KG1 (cell line): ENCODE measurements at regions not wholly inside any gene's neighbourhood (a gene's known extent, or its start where the extent isn't known, plus 50 kb on each side); places are given as distances from the start of the nearest gene placed in this dataset.

Source experiments
- DNase-seq: peaks from one replicate; lab custom pipeline; 2025; lab: John Stamatoyannopoulos, UW

DNA sequence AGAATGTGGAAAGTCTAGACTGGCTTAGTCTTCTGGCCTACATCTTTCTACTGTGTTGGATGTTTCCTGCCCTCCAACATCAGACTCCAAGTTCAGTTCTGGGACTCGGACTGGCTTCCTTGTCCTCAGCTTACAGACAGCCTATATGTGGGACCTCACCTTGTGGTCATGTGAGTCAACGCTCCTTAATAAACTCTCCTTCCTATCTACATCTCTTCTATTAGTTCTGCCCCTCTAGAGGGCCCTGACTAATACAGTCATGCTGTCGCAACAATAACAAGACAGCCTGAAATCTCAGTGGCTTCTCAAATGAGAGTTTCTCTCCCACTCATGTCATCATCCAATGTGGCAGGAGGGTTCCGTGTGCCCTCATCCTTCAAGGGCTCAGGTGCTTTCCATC, 347.8 kb downstream of the MZT1 start:
- no peak for DNase-seq

DNA sequence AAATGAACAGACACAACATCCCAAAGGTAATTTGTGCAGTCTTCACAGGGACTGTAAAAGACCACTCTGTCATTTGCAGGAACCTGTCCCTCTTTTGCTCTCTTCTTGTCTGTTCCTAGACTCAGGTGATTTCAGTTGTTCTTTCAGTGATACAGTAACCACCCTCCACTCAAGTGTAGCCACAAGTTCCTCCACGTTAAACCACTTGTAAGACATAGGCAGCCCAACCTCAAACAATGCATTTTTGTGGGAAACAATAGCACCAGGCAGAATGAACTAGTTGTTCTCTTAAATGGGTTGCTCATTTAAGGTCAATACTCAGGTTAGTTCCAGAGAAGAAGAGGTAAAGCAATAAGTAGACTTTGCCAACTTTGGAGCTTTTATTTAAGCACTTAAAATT, 359.4 kb downstream of the MZT1 start:
- no peak for DNase-seq

DNA sequence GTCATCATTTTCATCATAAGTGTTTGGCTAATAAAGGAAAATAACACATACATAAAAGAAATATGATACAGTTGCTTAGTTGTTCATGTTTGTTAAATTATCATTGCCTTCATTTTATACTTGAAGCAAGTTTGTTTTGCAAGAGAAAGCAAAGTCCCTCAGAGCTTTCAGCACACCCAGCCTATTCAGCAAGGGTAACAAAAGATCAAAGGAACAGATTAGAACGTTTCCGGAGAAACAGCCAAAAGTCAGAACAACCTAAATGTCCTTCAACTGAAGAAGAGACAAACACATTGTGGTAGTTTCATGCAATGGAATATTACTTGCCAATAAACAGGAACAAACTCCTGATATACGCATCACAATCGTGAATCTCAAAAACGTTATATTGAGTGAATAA, 380.7 kb downstream of the MZT1 start:
- no peak for DNase-seq

DNA sequence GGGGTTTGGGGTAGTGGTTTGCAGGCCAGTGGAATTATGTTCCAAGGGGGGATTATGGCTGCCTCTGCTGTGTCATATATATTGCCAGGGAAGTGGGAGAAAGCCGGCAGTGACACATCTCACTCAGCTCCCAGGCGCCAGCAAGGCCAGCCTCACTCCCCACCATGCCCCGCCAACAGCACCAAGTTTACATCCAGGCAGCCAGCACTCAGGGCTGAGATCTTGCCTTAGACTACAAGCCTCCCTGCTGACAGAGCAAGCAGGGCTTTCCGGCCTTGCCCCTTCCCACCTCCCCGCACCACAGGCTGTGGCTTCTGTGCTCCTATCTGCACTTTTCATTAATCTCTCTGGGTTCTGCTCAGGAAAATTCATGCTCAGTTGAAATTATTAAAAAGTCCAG, 385.1 kb downstream of the MZT1 start:
- no peak for DNase-seq

DNA sequence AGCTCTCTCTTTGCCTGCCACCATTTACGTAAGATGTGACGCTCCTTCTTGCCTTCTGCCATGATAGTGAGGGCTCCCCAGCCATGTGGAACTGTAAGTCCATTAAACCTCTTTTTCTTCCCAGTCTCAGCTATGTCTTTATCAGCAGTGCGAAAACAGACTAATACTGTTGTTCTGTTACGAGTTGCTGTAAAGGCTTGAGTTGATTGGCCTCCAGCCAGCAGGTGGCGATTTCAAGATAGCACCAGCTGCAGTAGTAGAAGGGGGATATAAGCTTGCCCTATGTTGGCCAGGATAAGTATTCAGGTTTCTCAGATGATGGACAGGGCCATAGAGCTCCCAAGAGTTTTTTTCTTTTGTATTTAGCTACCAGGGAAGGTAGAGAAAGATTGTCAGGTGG, 385.5 kb downstream of the MZT1 start:
- DNase-seq, result no peak

DNA sequence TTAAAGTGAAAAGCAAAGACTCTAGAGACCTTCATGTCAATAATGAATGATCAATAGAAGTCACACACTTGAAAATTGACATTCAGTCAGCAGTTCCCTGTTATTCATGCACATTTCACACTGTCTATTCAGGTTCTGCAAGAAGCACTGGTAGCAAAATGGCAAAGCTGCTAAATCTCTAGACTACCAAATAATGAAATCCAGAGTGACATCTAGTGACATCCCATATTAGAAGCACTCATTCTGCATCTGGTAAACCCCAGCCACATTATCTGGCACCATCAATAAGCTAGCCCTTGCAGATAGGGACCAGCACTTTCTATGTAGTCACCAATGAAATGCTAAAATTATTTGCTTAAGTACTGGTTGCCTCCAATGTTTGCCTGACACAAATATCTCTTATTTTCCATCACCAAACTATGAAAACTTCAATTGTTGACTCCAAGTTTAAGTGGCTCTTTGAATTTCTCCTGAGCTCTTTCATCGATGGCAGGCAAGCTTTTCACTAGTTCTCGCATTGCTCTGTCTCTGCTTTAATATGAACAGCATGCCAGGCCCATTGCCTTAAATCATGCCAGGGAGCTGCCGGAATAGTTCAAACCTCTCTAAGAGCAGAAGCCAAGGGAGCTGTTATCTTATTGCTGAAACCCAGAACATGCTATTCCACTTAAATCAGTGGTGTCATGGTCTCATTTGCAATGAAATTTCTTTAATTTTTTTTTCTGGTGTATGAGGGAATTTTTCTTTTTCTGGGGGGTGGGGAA, 409.9 kb downstream of the MZT1 start:
- no peak for DNase-seq

DNA sequence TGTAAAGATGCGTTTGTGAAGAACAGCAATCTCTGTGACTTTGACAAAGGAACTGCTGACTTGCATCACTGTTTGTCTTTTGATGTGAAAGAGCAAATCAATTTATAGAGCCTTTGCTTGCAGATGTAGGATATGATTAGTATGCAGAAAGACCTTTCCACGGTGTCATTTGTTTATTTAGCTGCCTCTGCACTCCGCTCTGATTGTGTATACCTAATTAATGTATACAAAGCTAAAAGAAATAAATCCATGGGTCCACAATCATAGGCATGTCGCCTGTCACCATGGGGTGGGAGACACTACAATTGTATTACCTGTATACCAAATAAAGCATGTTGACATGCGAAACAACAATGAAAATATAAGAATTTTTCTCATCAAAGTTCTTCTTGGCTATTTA, 410.7 kb downstream of the MZT1 start:
- no peak for DNase-seq

DNA sequence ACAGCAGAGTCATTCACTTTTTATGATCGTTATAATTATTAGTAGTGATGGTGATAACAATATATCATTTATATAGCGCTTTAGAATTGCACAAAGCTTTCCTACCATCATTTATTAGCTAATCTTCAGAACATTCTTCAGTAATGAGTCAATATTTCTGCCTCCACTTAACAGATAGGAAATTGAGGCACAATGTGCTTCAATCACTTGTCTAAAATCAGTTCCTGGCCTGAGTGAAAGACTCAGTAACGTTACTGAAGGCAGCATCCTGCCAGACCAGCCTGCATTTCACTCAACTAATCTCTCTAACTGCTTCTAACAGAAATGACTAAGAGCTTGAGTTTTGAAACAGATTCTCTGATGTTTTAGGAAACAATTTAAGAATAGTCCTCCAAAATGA, 412.1 kb downstream of the MZT1 start:
- DNase-seq, result no peak

DNA sequence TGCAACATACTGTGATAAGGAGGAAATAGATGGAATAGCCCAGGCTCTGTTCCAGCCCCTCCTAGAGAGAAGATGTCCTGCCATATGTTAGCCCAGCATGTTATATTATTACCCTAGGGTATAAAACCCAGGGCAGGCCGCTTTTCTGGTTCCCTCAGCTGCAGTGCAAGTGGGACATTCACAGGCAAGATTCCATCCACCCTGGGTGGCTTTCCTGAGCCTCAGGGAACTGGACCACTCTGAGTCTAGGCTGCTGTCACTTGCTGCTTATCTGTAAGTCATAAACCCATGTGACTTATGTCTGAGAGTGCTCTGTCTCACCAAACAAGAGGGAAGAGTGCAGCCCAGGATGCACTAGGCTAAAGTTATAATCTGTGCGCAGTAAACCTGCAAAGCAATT, 413.2 kb downstream of the MZT1 start:
- DNase-seq, result no peak

DNA sequence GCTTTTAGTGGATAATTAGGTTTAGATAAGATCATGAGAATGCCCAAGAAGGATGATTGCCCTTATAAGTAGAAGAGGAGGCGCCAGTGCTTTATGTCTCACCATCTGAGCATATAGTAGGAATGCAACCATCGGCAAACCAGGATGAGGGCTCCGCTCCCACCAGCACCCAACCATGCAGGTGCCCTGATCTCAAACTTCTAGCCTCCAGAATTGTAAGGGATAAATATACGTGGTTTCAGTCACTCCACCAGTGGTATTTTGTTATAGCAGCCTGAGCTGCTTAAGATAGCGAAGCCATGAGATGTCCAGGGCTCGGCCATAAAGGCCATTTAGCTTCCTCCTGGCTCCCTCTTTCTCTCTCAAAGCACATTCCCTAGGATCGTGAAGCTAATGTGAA, 413.9 kb downstream of the MZT1 start:
- no peak for DNase-seq

DNA sequence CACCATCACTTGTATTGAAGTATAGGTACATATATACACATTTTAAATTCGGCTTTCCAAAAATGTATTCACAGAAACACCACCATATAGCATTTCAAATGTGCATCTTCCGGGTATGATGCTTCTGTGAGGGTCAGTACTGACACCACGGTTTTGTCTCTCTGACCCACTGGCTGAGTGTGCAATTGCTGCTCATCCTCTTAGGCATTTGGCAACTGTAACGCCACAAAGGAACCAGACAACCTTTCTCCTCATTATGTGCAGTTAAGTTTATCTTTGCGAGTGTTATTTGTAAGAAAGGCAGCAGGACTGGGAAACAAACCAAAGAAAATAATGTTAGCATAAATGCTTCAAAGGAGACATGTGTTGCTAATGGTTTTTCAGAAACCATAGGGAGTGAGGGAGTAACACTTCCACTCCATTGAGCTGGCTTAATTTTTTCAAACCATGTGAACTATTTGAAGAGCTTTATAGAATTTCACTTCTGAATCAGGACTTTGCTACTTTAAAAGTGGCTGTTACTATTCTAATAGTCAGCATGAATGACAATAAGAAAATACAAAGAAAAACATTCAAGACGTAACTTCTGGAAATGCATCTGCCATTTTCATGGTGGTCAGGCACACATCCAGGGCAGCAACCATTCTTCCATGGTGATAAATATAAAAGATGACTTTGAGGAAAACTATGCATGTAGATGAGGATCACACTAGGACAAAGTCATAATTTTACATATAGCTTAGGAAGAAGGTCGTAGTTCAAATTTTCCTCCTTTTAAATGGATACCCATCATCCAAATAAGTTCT, 423.3 kb downstream of the MZT1 start:
- no peak for DNase-seq

DNA sequence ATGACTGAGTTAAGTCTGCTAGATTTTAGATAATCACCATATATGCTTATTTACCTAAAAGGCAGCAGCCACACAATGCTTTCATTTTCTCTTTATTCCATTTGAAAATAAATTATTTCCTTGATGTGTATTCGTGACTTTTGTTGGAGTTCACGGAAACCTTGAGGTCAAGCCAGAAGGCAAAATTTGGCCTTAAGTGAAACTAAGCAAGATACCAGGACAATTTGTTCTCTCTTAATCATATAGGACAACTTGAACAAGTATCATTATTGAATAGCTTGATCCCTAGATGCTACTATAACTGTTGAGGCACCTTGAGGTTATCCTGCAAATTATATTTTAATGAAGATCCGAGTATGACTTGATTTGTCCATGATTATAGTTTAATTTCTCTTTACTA, 429.2 kb upstream of the DACH1 start:
- DNase-seq, result no peak

DNA sequence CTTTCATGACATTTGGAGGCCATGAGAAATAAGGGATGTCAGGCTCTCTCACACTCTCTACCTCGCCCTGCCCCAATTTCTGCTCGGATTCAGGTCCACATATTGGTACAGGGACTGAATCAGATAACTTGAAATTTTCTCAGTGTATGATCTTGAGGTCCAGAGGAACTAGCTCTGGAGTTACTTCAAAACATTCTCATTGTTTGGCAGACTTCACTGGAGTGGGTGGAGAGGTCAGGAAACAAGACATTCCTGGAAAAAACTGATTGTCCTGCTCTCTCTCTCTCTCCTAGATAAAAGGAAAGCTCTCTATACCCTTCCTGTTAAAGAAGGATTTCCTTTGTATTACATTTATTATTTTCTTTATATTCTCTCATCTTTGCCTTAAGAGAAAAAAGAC, 428.1 kb upstream of the DACH1 start:
- no peak for DNase-seq

DNA sequence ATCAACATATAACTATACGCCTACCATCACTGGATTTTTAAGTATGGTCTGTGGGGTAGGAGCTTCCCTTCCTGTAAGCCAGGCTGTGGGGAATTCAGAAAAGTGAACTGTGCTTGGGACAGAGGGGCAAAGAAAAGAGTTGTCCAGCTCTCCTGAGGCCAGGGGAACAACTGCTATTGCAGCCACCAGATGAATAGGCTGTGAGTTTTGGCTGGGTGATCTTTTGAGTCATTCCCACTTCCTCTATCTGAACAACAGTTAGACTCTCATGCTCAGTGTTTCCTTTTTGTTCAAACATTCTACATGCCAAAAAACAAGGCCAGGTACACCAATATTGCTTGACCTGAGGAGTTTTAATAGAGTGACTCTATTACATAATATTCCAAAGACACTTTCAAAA, 426.2 kb upstream of the DACH1 start:
- no peak for DNase-seq

DNA sequence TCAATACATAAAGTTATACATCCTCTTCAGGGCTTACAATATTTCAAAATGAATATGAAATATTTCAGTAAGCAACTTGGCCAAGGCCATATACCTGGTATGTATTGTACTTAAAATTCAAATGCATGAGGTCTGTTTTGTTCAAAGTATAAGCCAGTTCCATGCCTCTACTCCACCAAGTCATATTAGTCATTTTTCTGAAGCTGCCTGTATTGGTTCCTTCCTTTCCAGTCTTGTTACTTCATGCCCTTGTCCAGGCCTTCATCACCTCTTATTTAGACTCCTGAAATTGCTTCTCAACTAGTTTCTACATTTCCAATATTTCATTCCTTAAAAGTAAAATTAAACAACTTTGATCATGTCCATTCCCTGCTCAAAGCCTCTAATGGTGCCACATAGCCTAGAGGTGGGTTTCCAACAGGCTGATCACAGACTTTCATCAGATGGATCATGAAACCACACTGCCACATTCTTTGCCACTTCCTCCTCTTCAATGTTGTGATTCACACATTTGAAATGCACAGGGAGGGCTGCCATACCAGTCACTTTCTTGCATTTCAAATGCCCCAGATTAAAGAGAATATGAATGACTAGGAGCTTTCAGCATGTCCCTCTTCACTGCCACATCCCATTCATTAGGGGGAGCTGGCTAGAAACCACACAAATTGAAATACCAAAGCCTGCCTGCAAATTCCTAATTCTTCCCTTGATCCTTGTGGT, 424.1 kb upstream of the DACH1 start:
- no peak for DNase-seq

DNA sequence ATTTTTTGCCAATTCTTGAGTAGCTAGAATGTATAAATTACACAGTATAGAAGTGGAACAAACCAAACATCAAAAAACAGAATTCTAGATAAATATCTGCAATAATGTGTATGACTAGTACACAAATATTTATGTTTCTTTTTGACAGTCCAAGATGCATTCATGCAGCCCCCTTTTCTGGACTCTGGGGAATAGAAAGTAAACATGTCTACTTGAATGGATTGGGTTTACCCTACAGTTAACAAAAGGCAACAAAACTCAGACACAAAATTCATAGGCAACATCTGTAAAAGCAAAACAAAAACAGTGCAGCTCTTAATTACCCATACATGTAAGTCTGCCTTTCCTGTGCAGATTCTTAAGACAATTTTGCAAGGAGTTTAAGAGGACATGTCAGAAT, 419.4 kb upstream of the DACH1 start:
- DNase-seq, result no peak

DNA sequence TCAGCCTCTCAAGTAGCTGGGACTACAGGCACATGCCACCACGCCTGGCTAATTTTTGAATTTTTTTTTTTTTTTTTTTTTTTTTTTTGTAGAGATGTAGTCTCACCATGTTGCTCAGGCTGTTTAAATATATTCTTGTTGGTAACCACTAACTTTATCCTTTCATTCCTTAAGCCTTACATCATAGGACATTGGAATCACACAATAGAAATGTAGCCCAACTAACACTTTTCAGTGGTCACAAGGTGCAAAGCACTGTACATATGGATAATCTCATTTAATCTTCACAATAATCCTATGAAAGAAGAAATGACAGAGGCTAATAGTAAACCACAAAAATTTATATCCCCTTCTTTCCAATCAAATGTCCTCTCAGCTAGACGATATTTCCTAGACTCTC, 417.8 kb upstream of the DACH1 start:
- DNase-seq, result no peak

DNA sequence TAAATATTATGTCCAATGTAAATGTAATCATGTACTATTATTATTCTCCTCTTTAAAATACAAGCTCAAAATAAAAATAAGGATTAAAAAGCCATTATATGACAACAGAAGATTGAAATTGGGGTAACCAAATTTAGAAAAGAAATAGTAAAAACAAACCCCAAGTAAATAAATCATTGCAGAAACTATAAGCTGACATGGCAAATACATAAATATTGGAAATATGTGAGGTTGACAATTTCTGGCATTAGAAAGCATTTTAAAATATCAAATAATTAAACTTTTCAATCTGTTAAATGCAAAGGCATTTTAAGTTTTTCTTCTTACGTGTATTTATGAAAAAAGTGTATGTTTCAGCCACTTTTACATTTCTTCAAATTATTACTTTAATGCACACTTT, 394.7 kb upstream of the DACH1 start:
- DNase-seq, result no peak

DNA sequence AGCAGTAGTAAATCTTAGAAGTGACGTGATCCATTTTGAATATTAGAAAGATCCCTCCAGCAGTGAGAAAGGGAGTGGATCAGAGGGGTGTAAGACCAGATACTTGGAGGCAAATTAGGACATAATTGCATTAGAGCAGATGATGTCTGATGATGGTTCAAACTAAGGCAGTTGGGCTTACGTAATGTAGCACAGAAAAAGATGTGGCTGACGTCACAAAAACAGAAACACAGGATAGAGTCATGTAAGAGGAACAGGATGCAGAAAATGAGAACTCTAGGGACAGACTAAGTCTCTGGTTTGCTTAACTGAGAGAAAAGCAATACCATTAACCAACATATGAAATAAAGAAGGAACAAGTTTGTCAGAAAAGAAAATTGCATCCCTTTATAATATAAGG, 392.5 kb upstream of the DACH1 start:
- no peak for DNase-seq

DNA sequence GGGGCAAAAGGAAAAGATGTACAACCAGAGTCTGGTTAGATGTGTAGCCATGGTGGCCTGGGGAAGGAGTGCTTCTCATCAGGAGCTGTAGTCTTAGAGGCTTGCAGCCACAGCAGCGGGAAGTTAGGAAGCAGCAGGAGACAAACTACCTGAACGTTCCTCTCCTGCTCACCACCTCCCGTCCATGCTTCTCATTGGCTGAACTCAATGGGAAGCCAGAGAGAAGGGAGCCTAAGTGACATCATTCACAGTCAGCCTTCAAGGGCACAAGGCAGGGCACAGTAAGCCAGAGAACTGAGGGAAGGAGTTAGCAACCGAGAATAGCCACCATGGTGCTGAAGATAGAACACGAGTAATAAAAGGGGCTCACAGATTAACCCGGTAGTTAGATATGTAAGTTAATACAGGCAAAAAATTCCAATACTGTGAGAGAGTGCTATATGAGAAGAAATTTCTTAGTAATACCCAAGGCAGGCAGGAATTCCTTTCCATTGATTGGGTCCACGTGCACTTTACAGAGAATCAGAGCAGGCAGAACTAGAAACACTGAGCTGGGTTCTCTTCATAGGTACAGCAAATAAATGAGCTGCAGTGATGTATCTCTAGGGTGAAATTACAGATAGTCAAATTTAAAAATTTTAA, 391.5 kb upstream of the DACH1 start:
- no peak for DNase-seq

DNA sequence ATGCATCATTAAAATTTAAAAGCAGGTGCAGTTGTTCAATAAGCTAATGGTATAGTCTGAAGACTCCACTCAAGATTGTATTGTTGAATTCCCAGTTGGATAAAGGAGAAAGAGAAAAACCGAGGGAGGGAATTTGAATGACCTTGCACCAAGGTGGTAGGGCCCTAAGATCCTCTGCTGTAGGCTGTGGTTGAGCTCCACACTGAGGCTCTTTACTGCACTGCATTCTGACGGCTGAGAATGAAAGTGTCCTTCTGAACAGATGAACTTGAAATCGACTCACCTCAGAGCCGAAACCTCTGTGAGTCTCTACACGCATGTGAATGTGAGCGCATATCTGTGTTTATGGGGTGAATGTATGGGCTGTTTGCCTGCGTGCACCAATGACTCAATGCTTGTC, 388.9 kb upstream of the DACH1 start:
- no peak for DNase-seq

DNA sequence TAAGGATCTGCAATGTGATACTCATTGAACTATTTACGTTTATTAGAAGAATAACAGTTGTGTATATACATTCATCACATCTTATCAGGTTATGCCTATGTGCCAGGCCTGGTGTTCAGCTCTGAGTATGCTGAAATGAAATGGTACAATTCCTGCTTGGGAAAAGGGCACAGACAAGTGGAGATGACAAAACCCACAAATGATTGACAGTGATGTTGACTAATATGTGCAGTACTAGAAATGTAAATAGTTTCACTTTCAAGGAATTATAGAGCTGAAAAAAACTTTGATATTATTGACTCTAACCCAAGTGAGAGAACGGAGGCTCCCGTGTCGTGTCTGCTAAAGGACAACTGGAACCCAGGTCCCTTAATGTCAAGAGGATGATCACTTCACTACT, 386.8 kb upstream of the DACH1 start:
- no peak for DNase-seq

DNA sequence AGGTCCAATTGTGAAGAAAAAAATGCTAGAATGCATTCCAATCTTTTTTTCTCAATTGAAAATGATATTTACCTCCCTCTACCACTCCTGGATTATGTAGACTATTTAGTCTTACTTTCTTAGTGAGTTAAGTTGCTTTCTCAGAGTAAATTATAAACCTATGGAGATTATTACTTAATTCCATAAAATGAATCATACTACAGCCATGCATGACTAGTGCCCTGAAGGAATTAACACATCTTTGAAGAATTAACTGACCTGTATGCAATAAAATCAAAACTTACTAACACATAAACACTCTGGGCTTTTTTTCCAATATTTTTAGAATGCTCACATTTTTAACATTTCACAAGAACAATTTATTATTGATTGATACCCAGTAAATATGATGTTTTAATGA, 379.4 kb upstream of the DACH1 start:
- no peak for DNase-seq
